GM21619 (cell line): ENCODE measurements at regions not wholly inside any gene's neighbourhood (a gene's known extent, or its start where the extent isn't known, plus 50 kb on each side); places are given as distances from the start of the nearest gene placed in this dataset.
"Not testable (repeated sequence)": the region's sequence is repeated elsewhere in the genome, so short reads cannot be mapped to it uniquely, and the experiment has no call there.

Experiments
- ATAC-seq: cut with Tn5 transposase; IDR thresholded peaks from one replicate; pipeline ENCODE4 v1.9.1; 2021; ENCODE audit not compliant: unreplicated experiment

GRCh38 chr14:106349678-106350457, 823.5 kb downstream of the TMEM121 start:
- ATAC-seq, result not testable (repeated sequence)

GRCh38 chr14:106355007-106355791, 828.8 kb downstream of the TMEM121 start:
- not testable (repeated sequence) for ATAC-seq

- ATAC-seq, result not testable (repeated sequence)
Measured at GRCh38 chr14:106355881-106356642, 829.7 kb downstream of the TMEM121 start.

GRCh38 chr14:106356643-106356930, 830.2 kb downstream of the TMEM121 start:
- ATAC-seq, result not testable (repeated sequence)

GRCh38 chr14:106359157-106359887, 832.9 kb downstream of the TMEM121 start:
- ATAC-seq, result not testable (repeated sequence)

GRCh38 chr14:106365371-106365770, 839.0 kb downstream of the TMEM121 start:
- ATAC-seq, result not testable (repeated sequence)

GRCh38 chr14:106365894-106366293, 839.5 kb downstream of the TMEM121 start:
- not testable (repeated sequence) for ATAC-seq

- ATAC-seq, result not testable (repeated sequence)
Measured at GRCh38 chr14:106366971-106367370, 840.6 kb downstream of the TMEM121 start.

GRCh38 chr14:106369456-106369855, 843.1 kb downstream of the TMEM121 start:
- not testable (repeated sequence) for ATAC-seq

GRCh38 chr14:106372870-106373652, 846.7 kb downstream of the TMEM121 start:
- peak; percentile 57 for ATAC-seq

GRCh38 chr14:106373653-106374110, 847.3 kb downstream of the TMEM121 start:
- ATAC-seq, result not testable (repeated sequence)

GRCh38 chr14:106377432-106377831, 851.0 kb downstream of the TMEM121 start:
- ATAC-seq, result no peak

- ATAC-seq, result no peak
Measured at GRCh38 chr14:106378191-106378590, 851.8 kb downstream of the TMEM121 start.

GRCh38 chr14:106380740-106381139, 854.4 kb downstream of the TMEM121 start:
- ATAC-seq, result no peak

- not testable (repeated sequence) for ATAC-seq
Measured at GRCh38 chr14:106389186-106389585, 862.8 kb downstream of the TMEM121 start.

- no peak for ATAC-seq
Measured at GRCh38 chr14:106390401-106390800, 864.0 kb downstream of the TMEM121 start.

- ATAC-seq, result no peak
Measured at GRCh38 chr14:106390947-106391346, 864.6 kb downstream of the TMEM121 start.

- ATAC-seq, result no peak
Measured at GRCh38 chr14:106393742-106394141, 867.4 kb downstream of the TMEM121 start.

- no peak for ATAC-seq
Measured at GRCh38 chr14:106395456-106396050, 869.2 kb downstream of the TMEM121 start.
